Prostate gland (tissue), 2 donors: ENCODE measurements at regions not wholly inside any gene's neighbourhood (a gene's known extent, or its start where the extent isn't known, plus 50 kb on each side); places are given as distances from the start of the nearest gene placed in this dataset.

Experiments
- DNase-seq: peaks from one replicate; pipeline ENCODE4 v3.0.0-alpha.2; 2019; ENCODE audit warnings: low spot score
- H3K27ac ChIP-seq, 2 donors: fragments of 200-600 bp; sonication (generic); 2 replicates each; pipeline ENCODE4 v1.5.1; 2017 to 2019
- H3K27me3 ChIP-seq: fragments of 200-600 bp; sonication (generic); replicated peaks from 2 replicates; pipeline ENCODE4 v1.5.1; 2019; ENCODE audit not compliant: insufficient read depth
- H3K36me3 ChIP-seq, 2 donors: fragments of 200-600 bp; sonication (generic); 1 replicate in 1 of 2; 2 replicates in 1 of 2; pipeline versions ENCODE4 v1.5.1 to v1.8.1; 2017 to 2019
- H3K4me1 ChIP-seq: fragments of 200-600 bp; sonication (generic); replicated peaks from 2 replicates; pipeline ENCODE4 v1.5.1; 2019
- H3K4me3 ChIP-seq, 2 donors: fragments of 200-600 bp; sonication (generic); 2 replicates each; pipeline ENCODE4 v1.5.1; 2017 to 2019
- H3K9me3 ChIP-seq: fragments of 200-600 bp; sonication (generic); 2 replicates; pipeline ENCODE4 v1.5.1; 2017
- POLR2A ChIP-seq: fragments of 450-650 bp; IDR thresholded peaks from one replicate; pipeline ENCODE4 v1.6.1; 2016; ENCODE audit warnings: antibody characterized with exemption, mild to moderate bottlenecking
- POLR2AphosphoS5 ChIP-seq: sonication (generic); formaldehyde crosslinking; IDR thresholded peaks from one replicate; pipeline ENCODE4 v1.6.1; 2017; ENCODE audit warnings: antibody characterized with exemption
- WGBS: methylation state at CpG from one replicate; pipeline ENCODE4 v1.1.5; 2018; 5-methylcytosine and 5-hydroxymethylcytosine counted together
- intact Hi-C: fragments of 100-400 bp; cut with DNase I; formaldehyde crosslinking; loops from one replicate; pipeline ENCODE4 v1.14.2; 2022
- TF ChIP-seq, protein P1 (sequence below), 4 experiments: fragments of 200-600 bp in 2 of 4; fragments of 450-650 bp in 2 of 4; sonication (generic) in 2 of 4; IDR thresholded peaks; 1 replicate in 3 of 4; 2 replicates in 1 of 4; pipeline ENCODE4 v1.5.1; 2016 to 2019; ENCODE audit warnings: antibody characterized with exemption in 4 of 4, mild to moderate bottlenecking in 2 of 4, moderate library complexity in 2 of 4

DNA sequence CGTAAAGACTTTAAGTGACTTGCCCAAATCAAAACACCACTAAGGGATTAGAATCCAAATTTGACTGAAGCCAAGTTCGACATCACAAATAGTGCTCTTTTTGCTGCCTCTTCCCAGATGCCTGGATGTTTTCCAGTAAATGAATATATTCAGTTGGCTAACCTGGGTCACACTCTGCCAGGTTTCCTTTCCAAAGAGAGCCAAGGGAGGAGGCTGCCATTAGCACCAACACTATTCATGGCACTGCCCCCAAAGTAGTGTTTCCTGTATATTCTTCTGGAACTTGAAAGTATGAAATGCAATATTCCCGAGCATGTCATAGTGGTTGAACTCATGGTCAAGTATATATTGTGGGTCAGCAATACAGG, 219.3 kb upstream of the UBASH3B start:
- Histone ChIP-seq H3K36me3 (no peaks in the 10 kb centered on the region), H3K4me3 (no peak overlapping the region), H3K9me3 (no peaks in the 10 kb centered on the region), H3K27ac (no peak overlapping the region), H3K27me3 (no peaks in the 10 kb centered on the region), H3K4me1 (no peaks in the 10 kb centered on the region)
- WGBS, result 92% methylated on average over 3 of the region's 3 CpGs
- DNase-seq, result no peak
- intact Hi-C loops, result no loop called here
- TF ChIP-seq, protein P1, sequence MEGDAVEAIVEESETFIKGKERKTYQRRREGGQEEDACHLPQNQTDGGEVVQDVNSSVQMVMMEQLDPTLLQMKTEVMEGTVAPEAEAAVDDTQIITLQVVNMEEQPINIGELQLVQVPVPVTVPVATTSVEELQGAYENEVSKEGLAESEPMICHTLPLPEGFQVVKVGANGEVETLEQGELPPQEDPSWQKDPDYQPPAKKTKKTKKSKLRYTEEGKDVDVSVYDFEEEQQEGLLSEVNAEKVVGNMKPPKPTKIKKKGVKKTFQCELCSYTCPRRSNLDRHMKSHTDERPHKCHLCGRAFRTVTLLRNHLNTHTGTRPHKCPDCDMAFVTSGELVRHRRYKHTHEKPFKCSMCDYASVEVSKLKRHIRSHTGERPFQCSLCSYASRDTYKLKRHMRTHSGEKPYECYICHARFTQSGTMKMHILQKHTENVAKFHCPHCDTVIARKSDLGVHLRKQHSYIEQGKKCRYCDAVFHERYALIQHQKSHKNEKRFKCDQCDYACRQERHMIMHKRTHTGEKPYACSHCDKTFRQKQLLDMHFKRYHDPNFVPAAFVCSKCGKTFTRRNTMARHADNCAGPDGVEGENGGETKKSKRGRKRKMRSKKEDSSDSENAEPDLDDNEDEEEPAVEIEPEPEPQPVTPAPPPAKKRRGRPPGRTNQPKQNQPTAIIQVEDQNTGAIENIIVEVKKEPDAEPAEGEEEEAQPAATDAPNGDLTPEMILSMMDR (IDR thresholded peaks at IDR 0.05), result no peak
- TF ChIP-seq POLR2A, result no peak
- TF ChIP-seq POLR2AphosphoS5, result no peak

DNA sequence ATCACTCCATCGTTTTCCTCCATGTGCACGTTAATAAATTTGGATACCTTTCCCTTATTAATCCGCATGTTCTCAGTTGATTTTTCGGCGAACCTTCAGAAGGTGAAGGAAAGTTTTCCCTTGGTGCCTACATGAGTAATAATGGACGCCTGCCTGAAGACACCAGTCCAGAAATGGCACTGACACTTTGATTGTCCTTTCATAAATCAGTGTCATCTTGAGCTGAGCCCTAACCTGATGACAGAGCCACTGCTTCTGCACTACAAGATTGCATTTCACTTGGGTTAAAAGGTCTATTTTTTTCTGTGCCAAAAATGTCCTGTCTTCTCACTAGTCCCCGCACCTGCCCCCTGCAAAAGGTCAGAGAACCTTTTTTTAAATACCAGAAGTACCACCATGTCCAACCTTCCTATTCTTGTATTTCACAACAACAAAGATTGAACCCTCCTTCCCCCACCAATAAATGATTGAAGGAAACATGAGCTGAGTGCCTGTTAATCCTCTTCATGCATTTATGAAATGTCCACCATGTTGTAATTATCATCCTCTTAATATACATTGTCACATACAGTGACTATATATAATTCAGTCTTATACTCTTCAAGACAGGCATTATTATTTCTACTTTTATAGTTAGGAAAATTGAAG, 219.9 kb upstream of the UBASH3B start:
- Histone ChIP-seq H3K4me3 (no peak overlapping the region), H3K36me3 (no peaks in the 10 kb centered on the region), H3K27me3 (no peaks in the 10 kb centered on the region), H3K9me3 (no peaks in the 10 kb centered on the region), H3K27ac (no peak overlapping the region), H3K4me1 (no peaks in the 10 kb centered on the region)
- TF ChIP-seq POLR2AphosphoS5, result no peak
- TF ChIP-seq POLR2A, result no peak
- TF ChIP-seq, protein P1 (IDR thresholded peaks at IDR 0.05), result no peak
- intact Hi-C loops, result no loop called here
- 93% methylated on average over 7 of the region's 7 CpGs for WGBS
- no peak for DNase-seq

DNA sequence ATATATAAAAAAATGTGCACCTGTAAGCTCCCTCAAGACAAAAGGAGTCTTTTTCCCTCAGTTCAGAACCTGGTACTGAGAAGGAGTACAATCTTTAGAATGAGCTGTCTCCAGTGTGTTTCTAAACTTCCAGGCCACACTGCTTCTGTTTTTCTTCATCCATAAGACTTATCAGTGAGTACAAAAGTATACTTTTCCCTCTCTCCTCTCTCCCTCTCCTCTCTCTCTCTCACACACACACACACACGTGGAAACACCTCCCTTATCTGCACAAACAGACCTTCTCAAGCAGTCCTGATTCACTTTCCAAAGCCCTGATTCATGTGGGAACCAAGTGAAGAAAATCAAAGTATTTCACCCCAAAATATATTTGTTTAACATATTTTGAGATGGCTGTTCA, 220.7 kb upstream of the UBASH3B start:
- H3K4me3 ChIP-seq, result no peak overlapping the region
- H3K36me3 ChIP-seq, result no peaks in the 10 kb centered on the region
- DNase-seq, result no peak
- no peaks in the 10 kb centered on the region for H3K27me3 ChIP-seq
- intact Hi-C loops, result no loop called here
- TF ChIP-seq, protein P1 (IDR thresholded peaks at IDR 0.05), result no peak
- TF ChIP-seq POLR2AphosphoS5, result no peak
- no peak for TF ChIP-seq POLR2A
- no peaks in the 10 kb centered on the region for H3K4me1 ChIP-seq
- H3K27ac ChIP-seq, result no peak overlapping the region
- WGBS, result 29% methylated on average over 1 of the region's 1 CpG
- H3K9me3 ChIP-seq, result no peaks in the 10 kb centered on the region

DNA sequence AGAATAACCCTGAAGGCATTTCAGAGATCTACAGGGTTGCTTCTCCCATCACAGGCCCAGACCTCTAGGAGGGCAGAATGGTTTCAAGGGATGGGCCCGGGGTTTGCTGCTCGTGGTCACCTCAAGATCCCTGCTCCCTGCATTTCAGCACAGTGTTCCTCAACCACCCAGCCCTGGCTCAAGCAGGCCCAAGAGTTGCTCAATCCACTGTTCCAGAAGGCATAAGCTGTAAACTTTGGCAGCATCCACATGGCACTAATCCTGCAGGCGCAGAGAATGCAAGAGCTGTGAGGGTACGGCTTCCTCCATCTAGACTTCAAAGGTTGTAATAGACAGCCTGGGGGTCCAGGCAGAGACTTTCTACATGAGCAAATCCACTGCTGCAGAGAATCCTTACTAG, 225.0 kb upstream of the UBASH3B start:
- no peaks in the 10 kb centered on the region for H3K27me3 ChIP-seq
- TF ChIP-seq POLR2AphosphoS5 (no peak), POLR2A (no peak)
- TF ChIP-seq, protein P1 (IDR thresholded peaks at IDR 0.05), result no peak
- H3K27ac ChIP-seq, result no peak overlapping the region
- no peak overlapping the region for H3K4me3 ChIP-seq
- no peaks in the 10 kb centered on the region for H3K9me3 ChIP-seq
- H3K4me1 ChIP-seq, result no peaks in the 10 kb centered on the region
- 97% methylated on average over 4 of the region's 4 CpGs for WGBS
- no peaks in the 10 kb centered on the region for H3K36me3 ChIP-seq
- no peak for DNase-seq
- intact Hi-C loops, result no loop called here

DNA sequence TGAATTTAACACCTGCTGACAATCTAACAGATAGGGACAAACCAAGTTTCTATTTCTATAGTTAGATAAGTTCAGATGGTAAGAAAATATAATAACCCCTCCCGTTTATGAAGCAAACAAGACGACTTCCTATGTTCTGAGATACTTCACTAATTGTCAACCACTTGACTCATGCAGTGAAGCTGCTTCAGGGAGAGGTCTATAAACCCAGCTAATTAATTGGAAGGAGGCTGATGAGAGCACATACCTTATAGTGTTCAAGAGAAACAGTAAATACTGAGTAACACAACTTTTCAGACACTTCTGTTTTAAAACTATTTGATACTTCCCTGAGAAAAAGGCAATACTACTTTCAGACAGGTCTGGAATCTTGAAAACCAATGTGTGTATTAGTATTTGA, 229.4 kb upstream of the UBASH3B start:
- Histone ChIP-seq H3K4me3 (no peak overlapping the region), H3K27ac (no peak overlapping the region), H3K9me3 (no peaks in the 10 kb centered on the region), H3K4me1 (no peaks in the 10 kb centered on the region), H3K27me3 (no peaks in the 10 kb centered on the region), H3K36me3 (no peaks in the 10 kb centered on the region)
- intact Hi-C loops, result no loop called here
- DNase-seq, result no peak
- 70% methylated on average over 2 of the region's 2 CpGs for WGBS
- TF ChIP-seq, protein P1 (IDR thresholded peaks at IDR 0.05), result no peak
- TF ChIP-seq POLR2A (no peak), POLR2AphosphoS5 (no peak)
